Caki2 (cell line): ENCODE measurements at regions not wholly inside any gene's neighbourhood (a gene's known extent, or its start where the extent isn't known, plus 50 kb on each side); places are given as distances from the start of the nearest gene placed in this dataset.

Experiments used
- DNase-seq: peaks from one replicate; pipeline ENCODE4 v3.0.0-alpha.2; 2015; ENCODE audit warnings: low read depth
- in situ Hi-C: cut with HindIII; loops from 2 replicates; pipeline ENCODE4 v1.10.0; 2016; ENCODE audit warnings: low sequenced_read_pairs, low pct_unique_long_range_greater_than_20kb, mixed read lengths

- DNase-seq, result no peak
- in situ Hi-C loops, result no loop called here
These were observed 105.1 kb downstream of the LRIG3 start for GRCh38 chr12:58815235-58815634.

GRCh38 chr12:58818546-58818945, 101.8 kb downstream of the LRIG3 start:
- in situ Hi-C loops, result no loop called here
- DNase-seq, result no peak

GRCh38 chr12:58819345-58819744, 101.0 kb downstream of the LRIG3 start:
- in situ Hi-C loops, result no loop called here
- no peak for DNase-seq

- in situ Hi-C loops, result no loop called here
- DNase-seq, result no peak
These were observed 100.3 kb downstream of the LRIG3 start for GRCh38 chr12:58819985-58820384.
